ENCODE measurements at regions not wholly inside any gene's neighbourhood (a gene's known extent, or its start where the extent isn't known, plus 50 kb on each side); places are given as distances from the start of the nearest gene placed in this dataset.

GRCh38 chr4:60506061-60506460 lies 694.1 kb upstream of the ADGRL3 start:
- TF ChIP-seq POLR2A (IDR thresholded peaks at IDR 0.05): no peak
- no peak for TF ChIP-seq EP300 (IDR thresholded peaks at IDR 0.05)
- no peak for TF ChIP-seq CTCF (IDR thresholded peaks at IDR 0.05)
- no peak for TF ChIP-seq POLR2AphosphoS5 (IDR thresholded peaks at IDR 0.05)

Data from sigmoid colon (tissue), 4 donors.